ENCODE measurements at regions not wholly inside any gene's neighbourhood (a gene's known extent, or its start where the extent isn't known, plus 50 kb on each side); places are given as distances from the start of the nearest gene placed in this dataset.
"Not testable (repeated sequence)": the region's sequence is repeated elsewhere in the genome, so short reads cannot be mapped to it uniquely, and the experiment has no call there.

DNA sequence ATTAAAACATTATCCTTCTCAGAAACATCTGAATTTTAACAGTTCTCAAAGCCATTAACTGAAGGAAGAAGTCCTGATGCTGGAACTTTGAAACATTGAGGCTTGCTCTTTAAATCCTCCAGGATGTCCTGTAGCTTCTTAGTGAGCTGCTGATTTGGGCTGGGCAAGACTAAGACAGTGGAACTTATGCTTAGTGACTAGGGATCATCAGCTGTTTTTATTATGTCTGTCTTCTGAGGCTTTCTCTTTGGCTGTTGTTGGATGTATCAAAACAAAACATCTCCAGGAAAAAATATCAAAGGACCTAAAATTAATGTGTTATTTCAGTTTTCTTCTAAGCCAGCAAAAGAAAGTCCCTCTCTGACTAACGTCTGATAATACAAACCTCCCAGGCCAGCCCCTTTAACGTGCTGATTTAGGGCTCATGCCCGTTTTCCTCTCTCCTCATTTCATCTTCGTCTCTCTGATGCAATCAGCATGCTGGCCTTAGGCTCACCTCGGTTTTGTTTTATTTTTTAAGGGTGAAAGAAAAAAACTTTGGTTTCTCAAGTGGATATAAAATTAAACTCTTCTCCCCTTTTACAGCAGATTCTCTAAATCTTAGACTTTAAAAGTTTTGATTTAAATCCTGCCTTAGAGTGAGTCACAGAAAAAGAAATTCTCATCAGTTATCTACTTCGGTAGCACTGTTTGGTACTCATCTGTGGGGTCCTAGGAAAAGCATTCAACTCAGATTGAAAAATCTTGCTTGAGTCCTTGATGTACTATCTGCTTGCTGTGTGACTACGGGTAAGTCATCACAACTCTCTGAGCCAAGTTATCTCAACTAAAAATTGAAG is 106.2 kb upstream of the CCDC91 start:
- Mint-ChIP-seq H3K9me3 (no peaks in the 10 kb centered on the region), H3K27ac (no peak overlapping the region), H3K36me3 (ENCODE audit: low read depth) (no peaks in the 10 kb centered on the region), H3K4me1 (ENCODE audit: low read depth) (peaks cover 19% of the 10 kb centered on the region), H3K27me3 (peaks cover 37% of the 10 kb centered on the region), H3K4me3 (no peak overlapping the region)
- DNase-seq = no peak

DNA sequence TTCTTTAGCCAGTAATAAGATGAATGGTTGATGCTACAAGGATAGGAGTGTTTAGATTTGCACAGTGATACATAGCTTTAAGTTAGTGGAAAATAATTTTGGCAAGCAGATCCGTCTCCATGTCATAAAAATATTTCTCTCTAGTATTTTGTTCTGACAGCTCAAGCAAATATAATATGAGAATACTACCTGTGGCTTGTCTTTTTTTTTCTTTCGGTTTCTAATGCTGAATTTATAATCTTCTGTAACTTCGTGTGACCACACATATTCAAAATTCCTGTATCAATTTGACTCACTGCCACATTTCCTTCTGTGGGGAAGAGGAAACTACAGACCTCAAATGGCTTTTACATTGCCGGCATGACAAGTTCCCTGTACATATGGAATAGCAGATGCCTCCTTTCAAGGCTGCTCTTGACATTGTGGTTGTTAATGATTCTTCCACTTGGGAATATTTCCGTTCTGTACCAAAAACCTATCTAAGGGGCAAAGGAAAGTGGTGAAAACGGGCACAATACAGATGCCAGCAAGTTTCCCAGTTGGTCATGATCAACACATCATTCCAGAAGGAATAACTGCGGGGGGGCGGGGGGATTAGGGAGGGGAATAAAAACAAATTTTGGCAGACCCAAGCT is 103.6 kb upstream of the CCDC91 start:
- Mint-ChIP-seq H3K4me1 (ENCODE audit: low read depth) (peaks cover 16% of the 10 kb centered on the region), H3K27ac (no peak overlapping the region), H3K9me3 (no peaks in the 10 kb centered on the region), H3K36me3 (ENCODE audit: low read depth) (no peaks in the 10 kb centered on the region), H3K4me3 (no peak overlapping the region), H3K27me3 (peaks cover 45% of the 10 kb centered on the region)
- no peak for DNase-seq

DNA sequence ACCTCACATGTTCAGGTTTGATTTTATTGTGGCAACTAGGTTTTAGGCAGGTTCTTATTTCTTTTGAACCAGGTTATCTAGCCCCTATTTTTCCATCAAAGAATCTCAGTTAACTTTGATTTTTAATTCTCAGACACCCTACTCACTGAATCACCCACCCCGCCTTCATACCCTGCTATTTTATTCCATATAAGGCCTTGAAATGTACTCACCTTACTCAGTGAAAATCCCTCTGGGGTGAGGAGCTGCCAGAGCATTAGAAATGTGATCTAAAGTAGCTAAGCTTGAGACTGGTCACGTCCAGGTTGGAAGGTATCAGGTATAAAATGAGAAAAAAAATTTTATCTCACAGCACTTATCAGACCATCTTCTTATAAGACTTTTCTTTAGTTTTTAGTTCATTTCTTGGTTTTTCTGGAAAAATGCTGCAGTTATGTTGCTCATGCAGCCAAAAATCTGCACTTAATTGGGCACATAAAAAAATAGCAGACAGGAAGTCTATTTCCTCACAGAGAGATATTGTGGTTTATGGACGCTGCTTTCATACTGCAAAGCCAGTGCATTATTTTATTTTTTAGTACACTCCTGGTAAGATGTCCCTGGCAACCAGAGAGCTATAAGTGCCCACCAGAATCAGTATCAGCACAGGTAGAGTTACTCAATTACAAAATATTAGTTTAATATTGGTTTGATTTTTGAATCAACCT is 101.5 kb upstream of the CCDC91 start:
- no peaks in the 10 kb centered on the region for H3K9me3 Mint-ChIP-seq
- H3K27me3 Mint-ChIP-seq = peaks cover 45% of the 10 kb centered on the region
- peaks cover 16% of the 10 kb centered on the region for H3K4me1 Mint-ChIP-seq (ENCODE audit: low read depth)

DNA sequence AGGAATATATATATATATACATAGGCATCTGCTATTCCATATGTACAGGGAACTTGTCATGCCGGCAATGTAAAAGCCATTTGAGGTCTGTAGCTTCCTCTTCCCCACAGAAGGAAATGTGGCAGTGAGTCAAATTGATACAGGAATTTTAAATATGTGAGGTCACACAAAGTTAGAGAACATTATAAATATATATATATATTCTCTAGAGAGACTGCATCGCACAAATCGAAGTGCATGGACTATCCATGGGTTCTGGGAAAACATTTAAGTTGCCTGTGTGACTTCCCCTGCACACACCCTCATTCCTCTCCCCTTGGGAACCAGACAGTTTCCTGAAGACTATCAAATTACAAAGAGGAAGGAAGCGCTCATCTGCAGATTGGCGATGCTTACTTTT is 100.9 kb upstream of the CCDC91 start:
- Mint-ChIP-seq H3K36me3 (ENCODE audit: low read depth) (no peaks in the 10 kb centered on the region), H3K4me1 (ENCODE audit: low read depth) (peaks cover 16% of the 10 kb centered on the region), H3K27ac (no peak overlapping the region), H3K27me3 (peaks cover 42% of the 10 kb centered on the region), H3K4me3 (no peak overlapping the region), H3K9me3 (no peaks in the 10 kb centered on the region)
- DNase-seq = no peak

More for the DNA sequence above, 101.5 kb upstream of the CCDC91 start:
- no peak for DNase-seq
- no peak overlapping the region for H3K27ac Mint-ChIP-seq
- no peak overlapping the region for H3K4me3 Mint-ChIP-seq
- no peaks in the 10 kb centered on the region for H3K36me3 Mint-ChIP-seq (ENCODE audit: low read depth)

DNA sequence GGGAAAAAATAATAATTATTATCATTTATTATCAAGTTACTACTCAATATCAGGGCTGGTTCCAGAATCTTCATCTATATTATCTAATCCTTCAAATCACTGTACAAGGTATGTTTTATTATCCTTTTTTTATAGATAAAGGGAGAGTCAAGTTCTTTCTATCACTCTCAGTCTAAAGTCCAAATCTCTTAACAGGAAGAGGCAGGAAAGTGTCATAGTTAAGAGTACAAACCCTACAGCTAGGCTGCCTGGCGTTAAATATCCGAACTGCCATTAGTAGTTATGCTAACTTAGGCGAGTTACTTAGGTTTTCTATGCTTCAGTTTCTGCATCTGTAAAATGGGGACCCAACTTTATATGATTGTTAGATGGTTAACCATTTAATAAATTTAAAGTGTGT is 99.4 kb upstream of the CCDC91 start:
- H3K27ac Mint-ChIP-seq = no peak overlapping the region
- peaks cover 32% of the 10 kb centered on the region for H3K27me3 Mint-ChIP-seq
- no peak overlapping the region for H3K4me3 Mint-ChIP-seq
- DNase-seq = no peak
- H3K36me3 Mint-ChIP-seq (ENCODE audit: low read depth) = no peaks in the 10 kb centered on the region
- no peaks in the 10 kb centered on the region for H3K9me3 Mint-ChIP-seq
- peaks cover 16% of the 10 kb centered on the region for H3K4me1 Mint-ChIP-seq (ENCODE audit: low read depth)

DNA sequence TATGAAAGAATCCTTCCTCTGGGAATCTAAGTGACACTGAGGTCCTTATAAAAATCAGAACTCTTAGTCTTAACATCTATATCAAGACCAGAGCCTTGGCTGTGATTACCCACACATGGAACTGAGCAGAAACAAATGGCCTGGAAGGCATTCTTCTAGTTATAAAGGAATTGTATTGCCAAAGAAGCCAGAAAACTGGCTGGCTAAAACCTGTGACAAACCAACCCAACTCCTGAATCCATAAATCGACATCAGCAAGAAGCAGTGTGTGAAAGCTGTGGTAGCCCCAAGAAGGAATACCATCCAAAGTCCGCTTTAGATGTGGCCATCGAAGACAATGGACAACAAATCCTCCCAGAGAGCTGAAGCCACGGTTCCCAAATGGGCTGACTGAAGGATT is 97.9 kb upstream of the CCDC91 start:
- Mint-ChIP-seq H3K9me3 (no peaks in the 10 kb centered on the region), H3K4me1 (ENCODE audit: low read depth) (peaks cover 10% of the 10 kb centered on the region), H3K4me3 (no peak overlapping the region), H3K27me3 (peaks cover 23% of the 10 kb centered on the region), H3K27ac (no peak overlapping the region), H3K36me3 (ENCODE audit: low read depth) (no peaks in the 10 kb centered on the region)
- DNase-seq = no peak

DNA sequence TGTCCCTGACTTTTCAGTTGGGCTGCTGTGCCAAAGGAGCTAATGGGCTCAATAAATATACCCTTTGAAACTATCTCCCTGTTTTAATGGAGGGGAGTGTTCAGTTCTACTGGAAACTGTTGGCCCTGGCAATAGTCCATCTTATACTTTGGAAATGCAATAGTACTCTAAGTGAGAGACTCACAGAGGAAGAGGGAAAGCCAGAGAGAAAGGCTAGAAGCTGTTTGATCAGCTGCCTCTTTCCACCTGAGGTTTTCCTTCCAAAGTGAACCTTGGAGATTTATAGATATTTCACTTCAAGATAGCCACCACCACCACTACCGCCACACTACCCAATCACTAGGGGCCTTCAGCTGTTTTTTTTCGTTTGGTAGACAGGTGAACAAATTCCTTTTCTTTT is 93.6 kb upstream of the CCDC91 start:
- Mint-ChIP-seq H3K36me3 (ENCODE audit: low read depth) (no peaks in the 10 kb centered on the region), H3K4me3 (no peak overlapping the region), H3K27ac (no peak overlapping the region), H3K9me3 (no peaks in the 10 kb centered on the region), H3K4me1 (ENCODE audit: low read depth) (no peaks in the 10 kb centered on the region), H3K27me3 (peaks cover 14% of the 10 kb centered on the region)
- DNase-seq = no peak

DNA sequence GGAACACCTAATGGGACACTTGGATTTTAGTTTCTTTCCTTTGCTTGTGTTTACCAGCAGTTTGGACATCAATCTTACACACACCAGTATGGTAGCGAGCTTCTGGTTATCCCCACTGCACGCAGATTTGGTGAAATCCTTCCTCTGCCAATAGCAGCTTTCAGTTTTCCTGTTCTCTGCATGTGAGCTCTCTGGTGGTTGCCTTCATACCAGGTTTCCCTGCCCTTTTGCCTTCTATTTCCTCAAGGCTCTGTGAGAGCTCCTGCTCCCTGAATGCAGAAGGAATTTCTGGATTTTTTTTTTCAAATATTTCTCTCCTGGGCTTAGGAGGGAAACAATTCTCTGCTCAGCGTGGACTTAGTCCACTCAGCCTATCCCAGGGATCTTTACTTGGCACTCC is 93.0 kb upstream of the CCDC91 start:
- Mint-ChIP-seq H3K27me3 (peaks cover 14% of the 10 kb centered on the region), H3K27ac (no peak overlapping the region), H3K4me1 (ENCODE audit: low read depth) (no peaks in the 10 kb centered on the region), H3K4me3 (no peak overlapping the region), H3K36me3 (ENCODE audit: low read depth) (no peaks in the 10 kb centered on the region), H3K9me3 (no peaks in the 10 kb centered on the region)
- DNase-seq = no peak

DNA sequence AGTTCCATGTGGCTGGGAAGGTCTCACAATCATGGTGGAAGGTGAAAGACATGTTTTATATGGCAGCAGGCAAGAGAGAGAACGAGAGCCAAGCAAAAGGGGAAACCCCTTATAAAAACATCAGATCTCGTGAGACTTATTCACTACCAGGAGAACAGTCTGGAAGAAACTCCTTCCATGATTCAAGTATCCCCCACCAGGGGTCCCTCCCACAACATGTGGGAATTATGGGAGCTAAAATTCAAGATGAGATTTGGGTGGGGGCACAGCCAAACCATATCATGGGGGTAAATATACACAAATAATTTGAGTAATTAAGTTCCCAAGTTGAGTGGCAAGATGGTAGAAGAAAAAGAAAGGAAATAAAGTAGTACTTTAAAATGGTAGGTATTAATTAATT is 91.0 kb upstream of the CCDC91 start:
- H3K4me1 Mint-ChIP-seq (ENCODE audit: low read depth); H3K4me3 Mint-ChIP-seq; DNase-seq; H3K27ac Mint-ChIP-seq; H3K27me3 Mint-ChIP-seq; H3K36me3 Mint-ChIP-seq (ENCODE audit: low read depth); H3K9me3 Mint-ChIP-seq: not testable (repeated sequence)

DNA sequence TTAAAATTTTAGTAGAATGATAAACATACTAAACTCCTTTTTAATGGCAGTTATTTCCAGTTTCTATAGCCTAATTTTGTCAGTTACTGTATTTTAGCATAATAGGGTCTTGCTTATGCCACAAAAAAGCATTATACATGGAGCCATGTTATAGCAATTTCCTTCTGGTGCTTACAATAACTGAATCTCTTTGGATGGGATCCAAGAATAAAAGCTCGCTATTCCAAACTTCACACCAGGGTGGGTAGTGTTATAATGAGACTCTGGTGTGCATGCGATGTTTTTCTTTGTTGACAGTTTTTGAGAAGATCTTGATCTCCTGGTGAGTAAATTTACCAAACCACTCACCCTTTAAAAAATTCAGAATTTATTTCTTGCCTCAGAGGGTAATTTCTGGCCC is 90.4 kb upstream of the CCDC91 start:
- DNase-seq = no peak
- Mint-ChIP-seq H3K4me3 (no peak overlapping the region), H3K36me3 (ENCODE audit: low read depth) (no peaks in the 10 kb centered on the region), H3K9me3 (no peaks in the 10 kb centered on the region), H3K4me1 (ENCODE audit: low read depth) (no peaks in the 10 kb centered on the region), H3K27ac (no peak overlapping the region), H3K27me3 (peaks cover 3% of the 10 kb centered on the region)

DNA sequence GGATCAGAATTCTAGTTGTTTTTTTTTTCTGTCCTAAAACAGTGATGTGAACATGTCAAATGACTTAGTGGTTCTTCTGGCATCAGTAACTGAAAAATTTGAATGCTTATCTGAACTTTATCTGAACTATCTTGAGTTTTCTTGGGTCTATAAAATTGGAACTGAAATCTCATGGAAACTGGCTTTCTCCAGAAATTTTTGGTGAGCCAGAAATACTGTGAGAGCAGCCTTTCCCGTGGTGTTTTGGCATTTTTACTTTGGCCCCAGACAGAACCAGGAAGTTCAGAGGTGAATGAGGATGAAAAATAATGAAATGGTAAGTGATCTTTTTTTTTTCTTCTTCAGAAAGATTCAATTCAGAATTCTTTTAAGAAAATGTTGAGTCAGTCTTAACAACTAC is 89.5 kb upstream of the CCDC91 start:
- DNase-seq = no peak
- no peaks in the 10 kb centered on the region for H3K9me3 Mint-ChIP-seq
- H3K27ac Mint-ChIP-seq = no peak overlapping the region
- no peaks in the 10 kb centered on the region for H3K4me1 Mint-ChIP-seq (ENCODE audit: low read depth)
- no peaks in the 10 kb centered on the region for H3K27me3 Mint-ChIP-seq
- H3K36me3 Mint-ChIP-seq (ENCODE audit: low read depth) = no peaks in the 10 kb centered on the region
- H3K4me3 Mint-ChIP-seq = no peak overlapping the region

DNA sequence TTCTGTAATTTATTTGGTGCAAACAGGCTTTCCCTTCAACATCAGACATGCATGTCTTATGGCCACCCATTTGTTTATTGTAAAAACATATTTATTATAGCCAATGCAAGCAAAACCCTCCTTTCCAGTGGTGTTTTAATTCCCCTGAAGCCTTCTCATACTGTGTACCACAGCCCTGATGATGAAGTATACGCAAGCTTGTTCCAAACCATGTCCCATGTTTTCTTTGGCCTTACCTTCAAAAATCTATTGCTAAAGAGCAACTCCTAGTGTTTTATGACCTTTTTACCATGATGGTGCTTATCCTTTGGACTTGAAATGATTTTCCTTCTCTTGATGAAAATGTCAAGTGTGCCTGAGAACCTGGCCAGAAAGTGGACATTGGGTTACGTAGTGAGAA is 85.9 kb upstream of the CCDC91 start:
- Mint-ChIP-seq H3K27me3 (no peaks in the 10 kb centered on the region), H3K36me3 (ENCODE audit: low read depth) (no peaks in the 10 kb centered on the region), H3K9me3 (no peaks in the 10 kb centered on the region), H3K4me1 (ENCODE audit: low read depth) (peaks cover 15% of the 10 kb centered on the region), H3K4me3 (no peak overlapping the region), H3K27ac (no peak overlapping the region)
- no peak for DNase-seq

DNA sequence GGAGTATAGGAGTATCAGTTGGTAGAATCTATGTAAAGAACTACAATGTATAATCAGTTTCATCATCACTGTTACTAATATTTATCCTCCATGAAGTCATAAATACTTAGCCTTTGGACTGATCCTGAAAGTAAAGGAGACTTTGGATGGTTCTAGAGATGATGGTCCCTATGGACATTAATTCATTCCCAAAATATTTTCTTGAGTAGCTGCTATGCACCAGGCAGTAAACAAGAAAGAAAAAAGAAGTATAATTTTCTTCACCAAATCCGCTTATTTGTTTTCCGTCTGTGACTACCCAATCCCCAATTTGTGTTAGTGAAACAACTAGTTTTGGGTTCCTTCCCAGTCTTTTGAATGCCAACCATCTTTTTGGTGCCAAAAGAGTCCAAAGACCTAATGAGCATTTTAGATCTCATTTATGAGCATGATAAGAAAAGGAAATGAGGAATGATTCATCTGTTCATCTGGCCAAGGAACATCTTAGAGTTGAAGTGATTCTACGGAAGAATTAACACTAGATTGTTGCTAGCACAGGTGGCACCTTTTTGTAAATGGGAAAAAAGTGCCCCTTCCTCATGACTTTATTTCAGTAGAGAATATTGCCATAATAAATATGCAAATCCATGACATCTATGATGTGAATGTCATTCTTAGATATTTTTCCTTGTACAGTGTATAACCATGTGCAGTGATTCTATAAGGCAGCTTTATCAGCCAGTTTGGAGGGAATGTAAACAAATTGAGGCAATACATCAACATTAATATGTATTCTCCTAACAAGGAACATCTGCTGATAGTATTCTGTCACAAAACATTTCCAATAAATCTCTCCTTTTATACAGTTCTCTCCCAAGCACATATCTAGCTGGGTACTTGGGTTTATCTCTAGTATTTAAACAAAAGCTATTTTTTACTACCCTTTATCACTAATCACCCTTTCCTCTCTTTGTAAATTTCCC is 85.1 kb upstream of the CCDC91 start:
- no peak for DNase-seq
- Mint-ChIP-seq H3K36me3 (ENCODE audit: low read depth) (no peaks in the 10 kb centered on the region), H3K9me3 (no peaks in the 10 kb centered on the region), H3K4me1 (ENCODE audit: low read depth) (peaks cover 15% of the 10 kb centered on the region), H3K4me3 (no peak overlapping the region), H3K27ac (no peak overlapping the region), H3K27me3 (no peaks in the 10 kb centered on the region)

DNA sequence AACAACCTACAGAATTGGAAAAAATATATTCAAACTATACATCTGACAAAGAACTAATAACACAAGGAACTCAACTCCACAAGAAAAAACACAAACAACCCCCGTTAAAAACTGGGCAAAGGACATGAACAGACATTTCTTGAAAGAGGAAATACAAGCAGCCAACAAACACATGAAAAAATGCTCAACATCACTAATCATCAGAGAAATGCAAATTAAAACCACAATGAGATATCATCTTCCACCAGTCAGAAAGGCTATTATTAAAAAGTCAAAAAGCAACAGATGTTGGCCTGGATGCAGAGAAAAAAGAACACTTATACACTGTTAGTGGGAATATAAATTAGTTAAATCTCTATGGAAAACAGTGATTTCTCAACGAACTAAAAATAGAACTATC is 82.6 kb upstream of the CCDC91 start:
- Mint-ChIP-seq H3K36me3 (ENCODE audit: low read depth) (no peaks in the 10 kb centered on the region), H3K27ac (no peak overlapping the region), H3K4me1 (ENCODE audit: low read depth) (peaks cover 15% of the 10 kb centered on the region), H3K4me3 (no peak overlapping the region), H3K27me3 (no peaks in the 10 kb centered on the region), H3K9me3 (no peaks in the 10 kb centered on the region)
- no peak for DNase-seq

All from activated T-cell treated with anti-CD3 and anti-CD28 coated beads, Interleukin-2, amount 50 U/mL, for 24 hours (primary cell).